PC-3 (cell line): ENCODE measurements at regions not wholly inside any gene's neighbourhood (a gene's known extent, or its start where the extent isn't known, plus 50 kb on each side); places are given as distances from the start of the nearest gene placed in this dataset.
"Not testable (repeated sequence)": the region's sequence is repeated elsewhere in the genome, so short reads cannot be mapped to it uniquely, and the experiment has no call there.

ENCODE experiments used
- CTCF ChIP-seq: fragments of 300-600 bp; sonication (generic); conservative IDR thresholded peaks from 2 replicates; pipeline ENCODE4 v1.5.1; 2017; ENCODE audit warnings: antibody characterized with exemption, low read depth, mild to moderate bottlenecking, low read length
- EZH2 ChIP-seq: fragments of 300-600 bp; sonication (generic); IDR thresholded peaks from one replicate; pipeline ENCODE4 v1.6.1; 2017; ENCODE audit warnings: antibody characterized with exemption, mild to moderate bottlenecking, low read length; ENCODE audit not compliant: unreplicated experiment

- not testable (repeated sequence) for TF ChIP-seq CTCF, EZH2
Observed at GRCh38 chr16:29289516-29290239, 116.8 kb downstream of the NPIPB11 start.
